ENCODE measurements at regions not wholly inside any gene's neighbourhood (a gene's known extent, or its start where the extent isn't known, plus 50 kb on each side); places are given as distances from the start of the nearest gene placed in this dataset.

DNA sequence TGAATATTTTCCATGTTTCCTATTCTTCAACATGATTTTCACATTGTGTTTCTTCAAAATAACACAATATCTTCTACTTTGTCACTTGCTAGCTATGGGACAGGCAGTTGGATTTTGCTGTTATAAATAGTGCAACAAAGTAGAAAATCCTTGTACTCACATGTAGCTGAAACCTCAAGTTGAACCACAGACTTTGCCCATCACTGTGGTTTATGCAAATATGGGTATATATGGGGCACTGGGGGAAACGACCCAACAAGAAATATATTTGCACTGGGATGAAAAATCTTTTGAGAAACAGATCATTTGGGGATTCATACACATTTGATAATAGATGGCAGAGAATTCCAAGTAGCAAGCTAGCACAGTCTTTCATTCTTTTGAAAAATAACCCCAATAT is 486.3 kb upstream of the MAP2 start:
- H3K4me3 ChIP-seq (ENCODE audit: low read depth, low read length, poor library complexity, severe bottlenecking), result no peak overlapping the region
- BruUV-seq (replicated peaks), result no TSS peak
- intact Hi-C loops (cut with micrococcal nuclease; ENCODE audit: unreplicated experiment), result no loop called here
- CTCF ChIA-PET, result no interaction called here
- no peaks in the 10 kb centered on the region for H3K36me3 ChIP-seq (ENCODE audit: insufficient read depth, low read length, poor library complexity, severe bottlenecking)
- H3K9me3 ChIP-seq (ENCODE audit: low read depth, low read length, poor library complexity, severe bottlenecking), result no peaks in the 10 kb centered on the region
- POLR2A ChIA-PET (ENCODE audit: low non-redundant PET), result no interaction called here
- H3K4me1 ChIP-seq (ENCODE audit: insufficient read depth, low read length, poor library complexity, severe bottlenecking), result no peaks in the 10 kb centered on the region
- no peak overlapping the region for H3K27ac ChIP-seq (ENCODE audit: low read depth, low read length, poor library complexity, severe bottlenecking)
- no peak for TF ChIP-seq EZH2 (IDR thresholded peaks at IDR 0.05; ENCODE audit: borderline replicate concordance, low read depth, low read length, poor library complexity, severe bottlenecking)
- TF ChIP-seq, protein P1, sequence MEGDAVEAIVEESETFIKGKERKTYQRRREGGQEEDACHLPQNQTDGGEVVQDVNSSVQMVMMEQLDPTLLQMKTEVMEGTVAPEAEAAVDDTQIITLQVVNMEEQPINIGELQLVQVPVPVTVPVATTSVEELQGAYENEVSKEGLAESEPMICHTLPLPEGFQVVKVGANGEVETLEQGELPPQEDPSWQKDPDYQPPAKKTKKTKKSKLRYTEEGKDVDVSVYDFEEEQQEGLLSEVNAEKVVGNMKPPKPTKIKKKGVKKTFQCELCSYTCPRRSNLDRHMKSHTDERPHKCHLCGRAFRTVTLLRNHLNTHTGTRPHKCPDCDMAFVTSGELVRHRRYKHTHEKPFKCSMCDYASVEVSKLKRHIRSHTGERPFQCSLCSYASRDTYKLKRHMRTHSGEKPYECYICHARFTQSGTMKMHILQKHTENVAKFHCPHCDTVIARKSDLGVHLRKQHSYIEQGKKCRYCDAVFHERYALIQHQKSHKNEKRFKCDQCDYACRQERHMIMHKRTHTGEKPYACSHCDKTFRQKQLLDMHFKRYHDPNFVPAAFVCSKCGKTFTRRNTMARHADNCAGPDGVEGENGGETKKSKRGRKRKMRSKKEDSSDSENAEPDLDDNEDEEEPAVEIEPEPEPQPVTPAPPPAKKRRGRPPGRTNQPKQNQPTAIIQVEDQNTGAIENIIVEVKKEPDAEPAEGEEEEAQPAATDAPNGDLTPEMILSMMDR (conservative IDR thresholded peaks at IDR 0.05; ENCODE audit: low read depth, low read length), result no peak
- DNase-seq (ENCODE audit: low spot score), result no peak
- peaks cover 6% of the 10 kb centered on the region for H3K27me3 ChIP-seq (replicated peaks; ENCODE audit: insufficient read depth, low read depth, low read length, poor library complexity)

DNA sequence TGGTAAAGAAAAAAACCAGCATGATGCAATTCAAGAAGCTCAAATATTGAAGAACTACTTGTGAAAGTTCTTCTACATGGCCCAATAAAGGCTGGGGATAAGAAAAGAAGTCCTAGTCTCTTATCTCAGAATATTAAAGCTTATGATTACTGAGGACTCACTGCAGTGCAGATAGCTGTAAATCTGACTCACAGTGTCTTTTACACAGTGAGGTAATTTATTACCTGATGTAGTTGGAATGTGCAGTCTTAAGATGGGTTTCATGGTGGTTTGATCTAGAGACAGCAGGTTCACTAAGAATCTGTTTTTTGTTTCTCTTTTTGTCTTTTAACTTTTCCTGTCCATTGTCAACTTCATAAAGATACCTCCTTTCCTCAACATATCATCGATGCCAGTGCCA is 484.0 kb upstream of the MAP2 start:
- H3K27me3 ChIP-seq (replicated peaks; ENCODE audit: insufficient read depth, low read depth, low read length, poor library complexity), result peaks cover 9% of the 10 kb centered on the region
- no peak overlapping the region for H3K27ac ChIP-seq (ENCODE audit: low read depth, low read length, poor library complexity, severe bottlenecking)
- POLR2A ChIA-PET (ENCODE audit: low non-redundant PET), result no interaction called here
- intact Hi-C loops (cut with micrococcal nuclease; ENCODE audit: unreplicated experiment), result no loop called here
- H3K9me3 ChIP-seq (ENCODE audit: low read depth, low read length, poor library complexity, severe bottlenecking), result no peaks in the 10 kb centered on the region
- DNase-seq (ENCODE audit: low spot score), result no peak
- no peaks in the 10 kb centered on the region for H3K4me1 ChIP-seq (ENCODE audit: insufficient read depth, low read length, poor library complexity, severe bottlenecking)
- CTCF ChIA-PET, result no interaction called here
- H3K4me3 ChIP-seq (ENCODE audit: low read depth, low read length, poor library complexity, severe bottlenecking), result no peak overlapping the region
- BruUV-seq (replicated peaks), result no TSS peak
- TF ChIP-seq EZH2 (IDR thresholded peaks at IDR 0.05; ENCODE audit: borderline replicate concordance, low read depth, low read length, poor library complexity, severe bottlenecking), result no peak
- TF ChIP-seq, protein P1 (conservative IDR thresholded peaks at IDR 0.05; ENCODE audit: low read depth, low read length), result no peak
- H3K36me3 ChIP-seq (ENCODE audit: insufficient read depth, low read length, poor library complexity, severe bottlenecking), result no peaks in the 10 kb centered on the region

DNA sequence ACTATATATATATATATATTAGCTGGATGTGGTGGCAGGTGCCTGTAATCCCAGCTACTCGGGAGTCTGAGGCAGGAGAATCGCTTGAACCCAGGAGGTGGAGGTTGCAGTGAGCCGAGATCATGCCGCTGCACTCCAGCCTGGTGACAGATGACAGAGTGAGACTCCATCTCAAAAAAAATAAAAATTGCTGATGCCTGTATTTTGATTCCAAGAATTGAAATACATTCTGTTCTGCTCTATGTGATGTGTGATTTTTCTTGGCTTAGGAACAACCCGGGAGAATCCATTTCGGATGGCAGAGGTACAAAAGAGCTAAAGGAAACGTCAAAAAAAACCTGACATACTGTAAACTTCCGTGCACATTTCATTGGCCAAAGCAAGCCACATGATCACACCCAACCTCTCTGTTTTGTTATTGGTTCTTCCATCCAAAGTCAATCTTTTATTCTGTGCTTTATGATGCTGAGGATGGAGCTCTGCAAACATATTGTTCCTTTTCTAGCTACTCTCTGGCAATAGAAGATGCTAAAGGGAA is 478.1 kb upstream of the MAP2 start:
- Histone ChIP-seq H3K9me3 (ENCODE audit: low read depth, low read length, poor library complexity, severe bottlenecking) (no peaks in the 10 kb centered on the region), H3K27me3 (replicated peaks; ENCODE audit: insufficient read depth, low read depth, low read length, poor library complexity) (peaks cover 9% of the 10 kb centered on the region), H3K4me1 (ENCODE audit: insufficient read depth, low read length, poor library complexity, severe bottlenecking) (no peaks in the 10 kb centered on the region), H3K4me3 (ENCODE audit: low read depth, low read length, poor library complexity, severe bottlenecking) (no peak overlapping the region), H3K27ac (ENCODE audit: low read depth, low read length, poor library complexity, severe bottlenecking) (no peak overlapping the region), H3K36me3 (ENCODE audit: insufficient read depth, low read length, poor library complexity, severe bottlenecking) (no peaks in the 10 kb centered on the region)
- ChIA-PET CTCF (no interaction called here), POLR2A (ENCODE audit: low non-redundant PET) (interaction anchor here (0.7 kb wide), 1 partner anchor 74 kb away, joined by 4 read pairs; no protein-coding TSS in a partner anchor)
- intact Hi-C loops (cut with micrococcal nuclease; ENCODE audit: unreplicated experiment), result no loop called here
- BruUV-seq (replicated peaks), result no TSS peak
- TF ChIP-seq EZH2 (IDR thresholded peaks at IDR 0.05; ENCODE audit: borderline replicate concordance, low read depth, low read length, poor library complexity, severe bottlenecking), result no peak
- TF ChIP-seq, protein P1 (conservative IDR thresholded peaks at IDR 0.05; ENCODE audit: low read depth, low read length), result no peak
- no peak for DNase-seq (ENCODE audit: low spot score)

All from A673 (cell line).